HG02840 (cell line): ENCODE measurements at regions not wholly inside any gene's neighbourhood (a gene's known extent, or its start where the extent isn't known, plus 50 kb on each side); places are given as distances from the start of the nearest gene placed in this dataset.
"Not testable (repeated sequence)": the region's sequence is repeated elsewhere in the genome, so short reads cannot be mapped to it uniquely, and the experiment has no call there.

Experiments used
- ATAC-seq: cut with Tn5 transposase; IDR thresholded peaks from one replicate; pipeline ENCODE4 v1.9.1; 2021; ENCODE audit warnings: mild to moderate bottlenecking, moderate library complexity, moderate number of reproducible peaks; ENCODE audit not compliant: unreplicated experiment, low FRiP score

DNA sequence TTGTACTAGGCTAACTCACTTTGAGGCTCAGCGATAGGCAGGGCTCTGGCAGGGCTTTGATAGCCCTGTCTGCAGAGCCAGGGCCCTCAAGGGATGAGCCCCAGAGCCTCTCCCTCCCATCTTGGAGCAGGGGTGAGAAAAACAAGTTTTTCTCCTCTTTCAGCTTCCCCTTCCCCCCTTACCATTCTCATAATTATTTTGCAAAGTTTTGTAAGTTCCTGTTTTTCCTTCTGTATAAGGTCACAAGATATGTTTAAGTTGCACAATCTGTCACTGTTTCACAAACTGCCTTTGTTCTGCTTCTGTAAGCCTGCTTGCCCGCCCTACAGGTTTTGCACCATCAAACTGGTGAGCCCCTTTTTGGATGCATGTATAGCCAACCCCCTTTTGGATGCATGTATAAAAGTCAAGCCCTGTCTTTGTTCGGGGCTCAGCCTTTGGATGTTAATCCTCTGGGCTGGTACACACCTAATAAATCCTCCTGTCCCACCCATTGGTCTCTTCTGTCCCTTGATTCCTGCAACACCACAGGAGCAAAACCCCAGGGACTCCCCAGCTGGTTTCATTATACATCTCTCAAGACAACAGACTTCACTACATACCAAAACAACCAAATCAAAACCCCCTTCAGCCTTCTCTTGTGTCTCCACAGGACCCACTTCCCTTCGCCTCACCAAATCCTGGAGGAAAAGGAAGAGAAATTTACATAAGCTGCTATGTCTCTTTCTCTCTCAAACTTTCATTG lies 52.5 kb upstream of the RESF1 start:
- no peak for ATAC-seq

DNA sequence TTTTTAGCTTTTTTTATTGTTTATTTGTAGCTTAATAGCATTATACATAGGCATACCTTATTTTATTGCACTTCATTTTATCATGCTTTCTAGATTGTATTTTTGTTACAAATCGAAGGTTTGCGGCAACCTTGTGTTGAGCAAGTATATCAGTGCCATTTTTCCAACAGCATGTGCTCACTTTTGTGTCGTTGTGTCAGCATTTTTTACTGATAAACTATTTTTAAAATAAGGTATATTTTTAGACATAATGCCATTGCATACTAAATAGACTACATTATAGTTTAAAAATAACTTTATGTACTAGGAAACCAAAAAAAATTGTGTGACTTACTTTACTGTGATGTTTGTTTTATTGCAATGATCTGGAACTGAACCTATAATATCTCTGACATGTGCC lies 56.2 kb upstream of the RESF1 start:
- ATAC-seq, result no peak

DNA sequence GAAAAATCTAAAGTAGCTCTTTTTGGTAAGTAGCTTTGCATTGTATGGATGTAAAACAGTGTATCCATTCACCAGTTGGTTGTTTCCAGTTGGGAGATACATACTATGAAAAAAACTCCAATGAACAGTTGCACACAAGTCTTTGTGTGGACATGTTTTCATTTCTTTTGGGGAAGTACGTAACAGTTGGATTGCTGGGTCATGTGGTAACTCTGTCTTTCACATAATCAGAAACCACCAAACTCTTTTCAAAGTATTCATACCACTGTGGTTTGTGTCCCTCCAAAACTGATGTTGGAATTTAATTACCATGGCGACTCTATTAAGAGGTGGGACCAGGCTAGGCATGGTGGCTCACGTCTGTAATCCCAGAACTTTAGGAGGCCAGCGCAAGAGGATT lies 58.9 kb upstream of the RESF1 start:
- no peak for ATAC-seq

DNA sequence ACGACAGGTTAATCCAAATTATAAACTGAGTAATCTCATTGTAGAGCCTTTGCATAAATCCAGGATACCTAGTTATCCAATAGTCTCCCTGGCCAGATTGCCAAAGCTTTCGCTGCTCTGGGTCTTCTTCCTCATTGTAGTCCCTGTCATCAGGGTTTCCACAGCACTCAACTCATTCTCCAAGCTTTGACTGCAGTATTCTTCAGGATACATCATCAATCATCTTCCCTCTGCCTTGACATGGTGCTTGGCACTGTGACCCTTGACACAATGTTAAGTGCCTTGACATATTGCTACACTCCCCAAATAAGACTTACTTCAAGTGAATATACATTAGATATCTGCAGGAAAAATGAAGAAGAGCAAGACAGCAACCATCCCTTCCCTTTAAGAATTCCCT lies 60.1 kb upstream of the RESF1 start:
- no peak for ATAC-seq

DNA sequence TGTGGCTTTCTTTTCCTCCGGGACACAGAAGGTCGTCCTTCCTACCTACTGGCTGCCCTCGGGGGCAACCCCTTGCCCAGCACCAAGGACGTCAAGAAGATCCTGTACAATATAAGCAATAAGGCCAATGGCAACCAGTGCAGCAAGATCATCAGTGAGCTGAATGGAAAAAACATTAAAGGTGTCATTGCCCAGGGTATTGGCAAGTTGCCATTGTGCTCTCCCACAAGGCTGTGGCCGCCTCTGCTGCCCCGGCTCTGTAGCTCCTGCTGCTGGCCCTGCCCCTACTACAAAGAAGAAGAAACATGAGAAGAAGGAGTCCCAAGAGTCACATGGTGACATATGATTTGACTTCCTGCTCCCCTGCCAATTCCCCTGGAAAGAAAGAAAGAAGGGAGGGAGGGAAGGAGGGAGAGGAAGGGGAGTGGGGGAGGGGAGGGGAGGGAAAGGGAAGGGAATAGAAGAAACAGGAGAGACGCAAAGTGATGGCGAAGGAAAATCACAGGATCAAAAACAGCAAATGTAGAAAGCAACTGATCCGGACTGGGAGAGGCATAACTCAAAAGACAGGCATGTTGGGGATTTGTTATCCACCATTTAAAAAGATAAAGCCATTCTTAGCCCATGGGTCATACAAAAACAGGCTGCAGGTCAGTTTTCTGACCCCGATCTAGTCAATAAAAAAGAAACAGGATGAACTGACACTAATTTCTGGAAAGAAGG lies 61.3 kb upstream of the RESF1 start:
- ATAC-seq, result no peak

DNA sequence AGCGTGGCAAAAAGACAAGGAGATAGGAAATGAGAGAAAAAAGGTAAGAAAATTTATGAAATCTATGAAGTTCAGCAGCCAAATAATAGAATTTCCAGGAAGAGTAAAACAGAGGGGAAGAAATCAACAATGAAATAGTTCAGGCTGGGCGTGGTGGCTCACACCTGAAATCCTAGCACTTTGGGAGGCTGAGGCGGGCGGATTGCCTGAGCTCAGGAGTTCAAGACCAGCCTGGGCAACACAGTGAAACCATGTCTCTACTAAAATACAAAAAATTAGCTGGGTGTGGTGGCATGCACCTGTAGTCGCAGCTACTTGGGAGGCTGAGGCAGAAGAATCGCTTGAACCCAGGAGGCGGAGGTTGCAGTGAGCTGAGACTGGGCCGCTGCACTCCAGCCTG lies 62.1 kb upstream of the RESF1 start:
- ATAC-seq, result not testable (repeated sequence)

DNA sequence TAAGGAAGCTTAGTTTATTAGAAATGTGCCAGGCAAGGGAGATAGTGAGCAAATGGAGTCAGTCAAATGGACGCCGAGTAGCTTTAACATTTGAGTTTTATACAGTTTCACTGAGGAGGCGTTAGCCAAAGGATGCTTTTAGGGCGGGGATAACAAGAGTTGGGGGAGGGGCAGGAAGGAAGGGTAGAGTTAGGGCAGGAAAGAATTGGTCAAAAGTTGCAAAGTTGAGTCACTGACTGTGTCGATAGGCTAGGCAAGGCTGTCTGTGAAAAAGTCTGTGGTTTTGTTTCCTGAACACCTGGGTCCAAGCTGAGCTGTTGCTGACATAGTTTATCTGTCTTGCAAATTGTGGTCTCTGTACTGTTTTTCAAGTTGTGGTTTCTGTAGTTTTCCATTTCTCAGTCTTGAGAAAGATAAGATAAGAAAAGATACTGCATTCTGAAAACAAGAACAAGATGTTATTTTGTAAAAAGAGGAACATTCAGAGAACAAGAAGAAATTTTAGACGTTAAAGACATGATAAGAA lies 62.6 kb upstream of the RESF1 start:
- peak; percentile 98 for ATAC-seq

DNA sequence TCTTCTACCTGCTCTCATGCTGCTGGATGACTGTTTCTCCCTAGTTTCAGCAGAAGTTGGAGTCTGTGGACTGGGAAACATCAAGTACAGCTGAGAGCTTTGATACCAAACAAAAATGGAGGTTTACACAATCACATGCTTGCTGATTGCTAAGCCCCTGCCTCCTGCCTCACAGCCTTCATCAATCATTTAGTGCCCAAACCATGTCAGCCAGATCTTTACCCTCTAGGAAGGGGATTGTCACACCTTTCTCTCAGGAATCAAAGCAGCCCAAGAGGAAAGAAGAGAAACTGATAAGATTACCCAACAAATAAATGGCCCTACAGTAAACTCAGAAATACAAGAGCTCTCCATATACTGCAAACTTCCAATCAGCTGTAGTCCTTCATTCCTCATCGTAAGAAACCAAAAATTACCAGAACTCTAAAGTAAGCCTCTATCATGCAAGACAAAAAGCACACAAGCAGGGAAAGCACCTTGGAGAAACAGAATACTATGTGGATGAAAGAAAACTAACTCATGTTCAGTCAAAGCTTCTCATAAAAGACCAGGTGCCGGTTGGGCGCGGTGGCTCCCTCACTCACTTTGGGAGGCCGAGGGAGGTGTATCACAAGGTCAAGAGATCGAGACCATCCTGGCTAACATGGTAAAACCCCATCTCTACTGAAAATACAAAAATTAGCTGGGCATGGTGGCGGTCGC lies 63.6 kb upstream of the RESF1 start:
- no peak for ATAC-seq

DNA sequence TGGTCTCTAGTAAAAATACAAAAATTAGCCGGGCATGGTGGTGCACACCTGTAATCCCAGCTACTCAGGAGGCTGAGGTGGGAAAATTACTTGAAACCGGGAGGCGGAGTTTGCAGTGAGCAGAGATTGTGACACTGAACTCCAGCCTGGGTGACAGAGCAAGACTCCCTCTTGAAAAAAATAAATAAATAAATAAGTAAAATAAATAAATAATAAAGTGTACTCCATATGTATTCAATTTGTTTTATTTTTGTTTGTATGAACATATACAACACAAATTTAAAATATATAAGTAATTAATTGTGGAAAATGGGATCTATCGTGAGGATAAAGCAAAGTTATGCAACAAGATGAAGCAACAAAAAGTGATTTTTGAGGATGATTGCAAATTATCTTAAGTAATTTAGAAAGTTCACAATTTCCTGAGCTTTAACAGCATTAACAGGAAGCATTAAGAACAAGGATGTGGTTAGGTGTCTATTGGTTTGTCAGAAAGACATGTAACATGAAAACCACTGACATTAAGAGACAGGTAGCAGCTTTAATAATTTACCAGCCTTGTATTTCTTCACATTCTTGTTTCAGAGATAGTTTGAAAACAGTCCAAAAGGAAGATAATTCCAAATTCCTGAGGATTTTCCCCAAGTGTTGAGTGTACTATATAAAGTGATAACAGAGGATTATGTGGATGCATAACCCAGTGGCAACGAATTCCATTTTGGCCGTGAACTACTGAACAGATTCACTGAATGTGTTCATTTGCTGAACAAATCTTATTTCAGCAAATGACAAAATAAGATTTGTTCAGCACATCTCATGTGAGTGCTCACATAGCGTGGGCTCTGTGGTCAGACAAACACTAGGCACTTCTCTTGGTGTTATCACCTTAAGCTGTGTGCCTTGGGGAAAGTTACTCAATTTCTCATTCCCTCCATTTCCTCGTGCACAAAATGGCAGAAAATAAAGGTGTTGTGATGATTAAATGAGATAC lies 68.6 kb upstream of the RESF1 start:
- no peak for ATAC-seq

DNA sequence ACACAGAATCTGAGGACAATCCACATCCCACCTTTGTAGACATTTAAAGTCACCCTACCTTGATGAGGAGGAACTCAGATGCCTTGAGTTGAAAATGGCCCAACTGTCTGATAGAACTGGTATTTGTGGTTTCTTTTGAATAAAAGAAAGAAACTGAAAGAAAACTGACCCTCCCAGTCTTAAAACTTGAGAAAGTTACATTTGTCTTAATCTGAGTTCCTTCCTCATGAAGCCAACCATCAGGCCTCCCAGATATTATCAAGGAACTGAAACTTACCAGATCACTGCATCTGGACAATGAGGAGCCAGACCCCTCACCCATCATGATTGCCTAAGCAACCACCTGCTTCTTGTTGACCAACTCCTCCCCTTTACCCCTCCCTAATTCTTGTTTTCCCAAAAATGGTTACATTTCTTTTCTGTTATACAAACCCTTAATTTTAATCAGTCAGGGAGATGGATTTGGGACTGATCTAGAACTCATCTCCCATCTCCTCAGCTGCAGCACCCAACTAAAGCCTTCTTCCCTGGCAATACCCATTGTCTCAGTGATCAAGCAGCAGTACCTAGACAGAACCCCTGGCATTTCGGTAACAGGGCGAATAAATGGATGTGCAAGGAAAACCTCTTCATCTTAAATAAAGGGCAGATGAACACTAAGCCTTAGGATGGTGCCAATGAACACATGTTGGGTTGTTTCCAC lies 72.0 kb upstream of the RESF1 start:
- no peak for ATAC-seq

DNA sequence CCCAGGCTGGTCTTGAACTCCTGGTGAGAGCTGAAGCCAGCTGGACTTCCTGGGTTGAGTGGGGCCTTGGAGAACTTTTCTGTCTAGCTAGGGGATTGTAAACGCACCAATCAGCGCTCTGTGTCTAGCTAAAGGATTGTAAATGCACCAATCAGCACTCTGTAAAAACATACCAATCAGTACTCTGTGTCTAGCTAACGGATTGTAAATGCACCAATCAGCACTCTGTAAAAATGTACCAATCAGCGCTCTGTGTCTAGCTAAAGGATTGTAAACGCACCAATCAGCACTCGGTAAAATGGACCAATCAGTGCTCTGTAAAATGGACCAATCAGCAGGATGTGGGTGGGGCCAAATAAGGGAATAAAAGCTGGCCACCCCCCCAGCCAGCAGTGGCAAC lies 76.5 kb upstream of the RESF1 start:
- not testable (repeated sequence) for ATAC-seq

DNA sequence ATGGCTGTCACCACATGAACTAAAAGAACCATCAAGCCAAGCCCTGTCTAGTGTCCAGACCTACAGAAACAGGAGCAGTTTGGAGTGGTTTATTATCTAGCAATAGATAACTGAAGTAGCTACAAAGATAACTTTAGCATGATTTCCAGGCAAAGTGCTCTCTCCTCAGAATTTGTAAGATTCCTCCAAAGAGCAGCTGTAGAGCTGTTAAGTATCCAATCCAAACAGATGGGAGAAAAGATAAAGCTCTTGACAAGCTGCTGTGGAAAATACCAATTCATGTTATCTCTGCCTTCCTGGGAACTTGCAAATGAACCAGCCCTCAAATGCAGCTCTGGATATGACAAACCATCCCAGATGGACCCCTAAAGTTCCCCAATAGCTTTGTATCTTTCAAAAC lies 78.9 kb upstream of the RESF1 start:
- no peak for ATAC-seq

DNA sequence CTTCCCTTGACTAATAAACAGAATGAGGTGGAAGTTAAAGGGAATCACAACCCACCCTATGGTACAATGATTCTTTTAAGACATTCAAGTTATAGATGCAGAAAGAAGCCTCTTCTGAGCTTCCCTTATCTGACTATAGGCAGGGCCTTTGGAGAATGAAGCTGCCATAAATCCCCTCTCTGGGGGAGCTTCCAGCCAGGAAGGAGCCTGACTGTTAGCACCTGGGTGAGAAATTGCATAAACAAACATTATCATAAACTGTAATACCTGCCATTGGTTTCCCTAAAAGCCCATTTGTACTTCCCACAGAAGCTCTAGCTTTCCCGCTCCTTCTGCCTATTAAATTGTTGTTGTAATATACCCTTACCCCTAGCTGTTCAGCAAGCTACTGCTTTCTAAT lies 81.3 kb upstream of the RESF1 start:
- ATAC-seq, result no peak

DNA sequence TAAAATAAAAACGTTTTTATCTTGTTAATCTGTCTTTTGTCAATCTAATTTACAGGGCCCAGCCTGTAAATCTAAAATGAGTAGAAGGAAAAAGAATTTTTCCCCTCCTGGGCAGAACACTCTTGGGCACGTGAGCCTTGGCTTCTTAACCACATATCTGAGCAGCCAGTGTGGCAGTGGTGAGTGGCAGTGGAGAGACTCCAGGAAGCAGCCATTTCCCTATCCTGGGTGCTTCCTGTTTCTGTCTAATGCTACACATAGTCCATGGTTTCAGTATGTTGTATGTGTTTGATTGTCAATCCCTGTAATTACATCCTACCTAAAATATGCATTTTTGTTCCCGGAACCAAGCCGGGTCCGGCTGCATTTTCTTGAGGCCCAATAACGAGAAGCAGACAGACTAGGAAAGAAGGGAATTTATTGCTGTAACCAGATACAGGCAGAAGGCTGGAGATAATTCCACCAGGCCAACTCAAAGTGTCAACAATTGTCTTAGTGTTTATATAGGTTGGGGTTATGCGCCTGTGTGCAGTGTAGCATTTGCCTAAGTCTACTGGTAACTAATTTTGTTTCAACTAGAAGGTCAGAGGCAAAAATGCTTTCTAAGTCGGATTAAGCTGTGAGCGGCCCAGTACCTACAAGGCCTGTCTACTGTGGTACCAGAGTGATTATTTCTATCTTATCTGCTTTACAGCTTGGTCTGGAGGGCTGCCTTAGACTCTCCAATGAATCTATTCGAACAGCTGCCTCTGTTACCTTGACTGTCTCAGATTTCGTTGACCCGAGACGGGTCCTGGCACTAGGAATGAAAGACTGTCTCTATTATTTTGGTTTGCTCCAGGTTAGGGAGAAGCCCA lies 82.4 kb upstream of the RESF1 start:
- no peak for ATAC-seq

DNA sequence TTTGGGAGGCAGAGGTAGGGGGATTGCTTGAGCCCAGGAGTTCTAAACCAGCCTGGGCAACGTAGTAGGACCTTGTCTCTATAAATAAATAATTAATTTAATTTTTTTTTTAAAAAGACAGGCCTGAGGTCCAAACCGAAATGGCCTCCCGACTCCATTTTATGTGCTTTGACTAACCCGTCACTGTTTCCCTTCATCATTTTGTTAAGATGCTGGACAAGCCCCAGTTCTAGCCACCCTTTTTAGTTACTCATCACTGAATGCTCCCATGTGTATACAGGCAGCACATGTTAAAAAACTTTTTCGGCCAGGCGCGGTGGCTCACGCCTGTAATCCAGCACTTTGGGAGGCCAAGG lies 83.6 kb upstream of the RESF1 start:
- ATAC-seq, result no peak

DNA sequence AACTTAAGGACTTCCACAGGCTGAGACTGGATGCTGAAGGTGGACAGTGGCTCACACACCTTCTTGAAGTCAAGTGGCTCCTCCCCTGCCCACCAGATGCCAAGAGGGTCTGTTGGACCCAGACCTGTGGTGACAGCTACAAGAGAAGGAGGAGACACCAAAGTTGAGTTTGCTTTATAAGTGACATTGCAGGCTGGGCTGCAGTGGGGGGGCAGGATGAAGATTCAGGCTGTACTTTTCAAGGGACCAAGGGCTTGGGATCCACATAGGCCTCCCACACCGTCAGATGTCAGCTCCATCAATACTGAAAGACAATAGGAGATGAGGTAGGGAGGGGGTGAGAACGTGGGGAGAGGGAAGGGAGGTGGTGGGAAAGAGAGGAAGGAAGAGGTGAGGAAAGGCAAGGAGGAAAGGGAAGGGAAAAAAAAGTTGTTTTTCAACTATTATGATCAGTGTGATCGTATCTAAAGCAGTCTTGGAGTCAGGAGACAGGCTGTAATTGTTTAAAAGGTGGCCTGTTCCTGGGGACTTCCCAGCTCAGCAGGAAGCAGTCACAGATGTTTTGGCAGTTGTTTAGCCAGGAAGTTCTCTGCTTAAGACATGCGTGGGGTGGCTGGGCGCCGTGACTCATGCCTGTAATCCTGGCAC lies 84.1 kb upstream of the RESF1 start:
- peak; percentile 77 for ATAC-seq

DNA sequence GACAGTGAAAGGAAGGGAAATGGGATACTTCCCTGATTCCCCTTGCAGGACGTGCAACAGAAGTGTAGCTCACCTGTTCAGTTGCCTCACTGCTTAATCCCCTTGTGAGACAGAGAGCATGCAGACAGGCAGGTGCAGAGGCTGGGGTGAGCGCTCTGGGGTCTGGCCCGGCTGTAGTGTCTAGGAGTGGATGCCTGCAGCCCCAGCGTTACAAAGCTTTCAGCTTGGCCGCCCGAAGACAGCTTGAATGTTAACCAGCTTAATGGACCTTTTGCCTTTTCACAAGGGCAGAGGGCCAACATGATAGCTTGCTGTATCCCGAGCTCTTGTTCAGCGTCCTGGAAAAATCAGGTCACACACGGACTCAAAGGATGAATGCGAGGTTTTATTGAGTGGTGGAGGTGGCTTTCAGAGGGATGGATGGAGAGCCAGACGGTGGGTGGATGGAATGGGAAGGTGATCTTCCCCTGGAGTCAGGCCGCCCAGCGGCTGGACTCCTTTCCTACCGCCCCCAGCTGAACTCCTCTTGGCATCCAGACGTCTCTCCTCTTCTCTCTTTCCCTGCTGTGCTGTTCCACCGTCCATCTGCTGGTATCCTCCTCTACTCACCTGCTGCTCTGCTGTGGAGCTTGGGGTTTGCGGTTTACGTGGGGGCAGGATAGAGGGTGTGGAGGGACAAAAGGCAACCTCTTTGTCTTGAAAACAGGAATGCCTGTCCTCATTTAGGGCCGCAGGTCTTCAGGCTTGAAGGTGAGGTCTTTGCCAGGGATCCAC lies 86.2 kb upstream of the RESF1 start:
- no peak for ATAC-seq

DNA sequence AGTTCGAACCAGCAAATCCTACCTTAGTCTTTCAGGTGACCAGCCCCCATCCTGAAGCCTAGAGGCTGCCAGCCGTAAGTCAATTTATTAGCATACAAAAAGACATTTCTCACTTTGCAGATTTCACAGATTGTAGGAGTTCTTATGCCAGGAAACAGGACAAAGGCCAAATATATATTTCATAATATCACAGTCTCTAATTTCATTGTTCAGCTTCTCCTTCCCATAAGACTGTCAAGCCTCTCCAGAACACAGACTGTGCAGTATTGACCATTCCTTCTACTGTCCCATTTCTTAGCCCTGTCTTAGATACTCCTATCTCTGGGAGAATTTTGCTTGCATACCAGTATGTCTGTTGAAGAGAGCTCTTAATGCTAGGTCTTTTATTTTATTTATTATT lies 89.2 kb upstream of the RESF1 start:
- ATAC-seq, result no peak
